Esophagus muscularis mucosa (tissue), 4 donors: ENCODE measurements at regions not wholly inside any gene's neighbourhood (a gene's known extent, or its start where the extent isn't known, plus 50 kb on each side); places are given as distances from the start of the nearest gene placed in this dataset.

ENCODE experiments used
- EP300 ChIP-seq: sonication (generic); formaldehyde crosslinking; IDR thresholded peaks from one replicate; pipeline ENCODE4 v1.6.1; 2017; ENCODE audit warnings: antibody characterized with exemption
- POLR2A ChIP-seq: fragments of 450-650 bp; IDR thresholded peaks from one replicate; pipeline ENCODE4 v1.6.1; 2017; ENCODE audit warnings: antibody characterized with exemption, moderate library complexity, mild to moderate bottlenecking, low read depth
- TF ChIP-seq, protein P1 (sequence below), 3 experiments: fragments of 200-600 bp in 2 of 3; fragments of 450-650 bp in 1 of 3; sonication (generic) in 2 of 3; IDR thresholded peaks; one replicate each; pipeline ENCODE4 v1.5.1; 2017 to 2019; ENCODE audit warnings: antibody characterized with exemption in 3 of 3, mild to moderate bottlenecking in 2 of 3, moderate library complexity in 1 of 3

- TF ChIP-seq POLR2A (no peak), EP300 (no peak)
- TF ChIP-seq, protein P1, sequence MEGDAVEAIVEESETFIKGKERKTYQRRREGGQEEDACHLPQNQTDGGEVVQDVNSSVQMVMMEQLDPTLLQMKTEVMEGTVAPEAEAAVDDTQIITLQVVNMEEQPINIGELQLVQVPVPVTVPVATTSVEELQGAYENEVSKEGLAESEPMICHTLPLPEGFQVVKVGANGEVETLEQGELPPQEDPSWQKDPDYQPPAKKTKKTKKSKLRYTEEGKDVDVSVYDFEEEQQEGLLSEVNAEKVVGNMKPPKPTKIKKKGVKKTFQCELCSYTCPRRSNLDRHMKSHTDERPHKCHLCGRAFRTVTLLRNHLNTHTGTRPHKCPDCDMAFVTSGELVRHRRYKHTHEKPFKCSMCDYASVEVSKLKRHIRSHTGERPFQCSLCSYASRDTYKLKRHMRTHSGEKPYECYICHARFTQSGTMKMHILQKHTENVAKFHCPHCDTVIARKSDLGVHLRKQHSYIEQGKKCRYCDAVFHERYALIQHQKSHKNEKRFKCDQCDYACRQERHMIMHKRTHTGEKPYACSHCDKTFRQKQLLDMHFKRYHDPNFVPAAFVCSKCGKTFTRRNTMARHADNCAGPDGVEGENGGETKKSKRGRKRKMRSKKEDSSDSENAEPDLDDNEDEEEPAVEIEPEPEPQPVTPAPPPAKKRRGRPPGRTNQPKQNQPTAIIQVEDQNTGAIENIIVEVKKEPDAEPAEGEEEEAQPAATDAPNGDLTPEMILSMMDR (IDR thresholded peaks at IDR 0.05) = no peak
Observed at GRCh38 chr17:62300697-62301096, 79.7 kb upstream of the EFCAB3 start.
